ENCODE measurements at regions not wholly inside any gene's neighbourhood (a gene's known extent, or its start where the extent isn't known, plus 50 kb on each side); places are given as distances from the start of the nearest gene placed in this dataset.

GRCh38 chr2:19772981-19773380 is 128.8 kb downstream of the TTC32 start:
- H3K27me3 ChIP-seq (ENCODE audit: insufficient read depth, low read length): no peaks in the 10 kb centered on the region
- H3K4me1 ChIP-seq (ENCODE audit: insufficient read depth, low read length): no peaks in the 10 kb centered on the region
- no peak overlapping the region for H3K27ac ChIP-seq (ENCODE audit: low read depth, low read length)
- no peaks in the 10 kb centered on the region for H4K20me1 ChIP-seq (ENCODE audit: insufficient read depth, low read length)
- no peaks in the 10 kb centered on the region for H3K9me3 ChIP-seq (ENCODE audit: low read depth, low read length)
- no peaks in the 10 kb centered on the region for H3K36me3 ChIP-seq (ENCODE audit: insufficient read depth, low read length)
- no peak for DNase-seq (ENCODE audit: insufficient read length, low spot score, missing footprints)
- H3K4me2 ChIP-seq (ENCODE audit: insufficient read depth, low read length): no peak overlapping the region
- H3K79me2 ChIP-seq (ENCODE audit: insufficient read depth, low read length): no peaks in the 10 kb centered on the region
- no peak overlapping the region for H2AFZ ChIP-seq (ENCODE audit: low read length)
- H3K4me3 ChIP-seq (ENCODE audit: insufficient read depth, low read length): no peak overlapping the region
- no peak for TF ChIP-seq CTCF (IDR thresholded peaks at IDR 0.05; ENCODE audit: extremely low read depth, low read depth, low read length)

- Histone ChIP-seq H3K4me2 (ENCODE audit: insufficient read depth, low read length) (no peak overlapping the region), H3K4me3 (ENCODE audit: insufficient read depth, low read length) (no peak overlapping the region), H3K9me3 (ENCODE audit: low read depth, low read length) (no peaks in the 10 kb centered on the region), H3K36me3 (ENCODE audit: insufficient read depth, low read length) (no peaks in the 10 kb centered on the region), H4K20me1 (ENCODE audit: insufficient read depth, low read length) (no peaks in the 10 kb centered on the region), H3K27me3 (ENCODE audit: insufficient read depth, low read length) (no peaks in the 10 kb centered on the region), H2AFZ (ENCODE audit: low read length) (no peak overlapping the region), H3K27ac (ENCODE audit: low read depth, low read length) (no peak overlapping the region), H3K79me2 (ENCODE audit: insufficient read depth, low read length) (no peaks in the 10 kb centered on the region), H3K4me1 (ENCODE audit: insufficient read depth, low read length) (no peaks in the 10 kb centered on the region)
- TF ChIP-seq CTCF (IDR thresholded peaks at IDR 0.05; ENCODE audit: extremely low read depth, low read depth, low read length): peak; percentile 50
- no peak for DNase-seq (ENCODE audit: insufficient read length, low spot score, missing footprints)
These were observed 132.3 kb downstream of the TTC32 start for GRCh38 chr2:19769513-19769912.

- Histone ChIP-seq H3K36me3 (ENCODE audit: insufficient read depth, low read length) (no peaks in the 10 kb centered on the region), H3K4me2 (ENCODE audit: insufficient read depth, low read length) (no peak overlapping the region), H2AFZ (ENCODE audit: low read length) (no peak overlapping the region), H3K27me3 (ENCODE audit: insufficient read depth, low read length) (no peaks in the 10 kb centered on the region), H3K4me3 (ENCODE audit: insufficient read depth, low read length) (no peak overlapping the region), H4K20me1 (ENCODE audit: insufficient read depth, low read length) (no peaks in the 10 kb centered on the region), H3K9me3 (ENCODE audit: low read depth, low read length) (no peaks in the 10 kb centered on the region), H3K27ac (ENCODE audit: low read depth, low read length) (no peak overlapping the region), H3K4me1 (ENCODE audit: insufficient read depth, low read length) (no peaks in the 10 kb centered on the region), H3K79me2 (ENCODE audit: insufficient read depth, low read length) (no peaks in the 10 kb centered on the region)
- DNase-seq (ENCODE audit: insufficient read length, low spot score, missing footprints): no peak
- no peak for TF ChIP-seq CTCF (IDR thresholded peaks at IDR 0.05; ENCODE audit: extremely low read depth, low read depth, low read length)
These were observed 133.9 kb downstream of the TTC32 start for GRCh38 chr2:19767899-19768298.

- H3K79me2 ChIP-seq (ENCODE audit: insufficient read depth, low read length): no peaks in the 10 kb centered on the region
- TF ChIP-seq CTCF (IDR thresholded peaks at IDR 0.05; ENCODE audit: extremely low read depth, low read depth, low read length): no peak
- no peak for DNase-seq (ENCODE audit: insufficient read length, low spot score, missing footprints)
- H3K27me3 ChIP-seq (ENCODE audit: insufficient read depth, low read length): no peaks in the 10 kb centered on the region
- H2AFZ ChIP-seq (ENCODE audit: low read length): no peak overlapping the region
- H3K36me3 ChIP-seq (ENCODE audit: insufficient read depth, low read length): no peaks in the 10 kb centered on the region
- H3K4me1 ChIP-seq (ENCODE audit: insufficient read depth, low read length): peaks cover 2% of the 10 kb centered on the region
- H3K4me3 ChIP-seq (ENCODE audit: insufficient read depth, low read length): no peak overlapping the region
- H3K9me3 ChIP-seq (ENCODE audit: low read depth, low read length): no peaks in the 10 kb centered on the region
- H4K20me1 ChIP-seq (ENCODE audit: insufficient read depth, low read length): no peaks in the 10 kb centered on the region
- H3K27ac ChIP-seq (ENCODE audit: low read depth, low read length): no peak overlapping the region
- no peak overlapping the region for H3K4me2 ChIP-seq (ENCODE audit: insufficient read depth, low read length)
These were observed 136.8 kb downstream of the TTC32 start for GRCh38 chr2:19764998-19765397.
